GM13977 (cell line): ENCODE measurements at regions not wholly inside any gene's neighbourhood (a gene's known extent, or its start where the extent isn't known, plus 50 kb on each side); places are given as distances from the start of the nearest gene placed in this dataset.

Experiments used
- DNase-seq: peaks from one replicate; pipeline ENCODE4 v3.0.0; 2012; ENCODE audit warnings: low spot score
- in situ Hi-C: fragments of 300-500 bp; cut with MboI; formaldehyde crosslinking; loops from one replicate; pipeline ENCODE4 v1.12.0; 2022; ENCODE audit warnings: low sequenced_read_pairs, low pct_unique_long_range_greater_than_20kb, mixed read lengths, inconsistent platforms; ENCODE audit not compliant: unreplicated experiment
- TF ChIP-seq, protein P1 (sequence below): IDR thresholded peaks from 2 replicates; pipeline ENCODE4 v1.5.1; 2012; ENCODE audit warnings: mild to moderate bottlenecking, control low read depth; ENCODE audit not compliant: insufficient read depth; ENCODE audit errors: extremely low read depth, missing control alignments

DNA sequence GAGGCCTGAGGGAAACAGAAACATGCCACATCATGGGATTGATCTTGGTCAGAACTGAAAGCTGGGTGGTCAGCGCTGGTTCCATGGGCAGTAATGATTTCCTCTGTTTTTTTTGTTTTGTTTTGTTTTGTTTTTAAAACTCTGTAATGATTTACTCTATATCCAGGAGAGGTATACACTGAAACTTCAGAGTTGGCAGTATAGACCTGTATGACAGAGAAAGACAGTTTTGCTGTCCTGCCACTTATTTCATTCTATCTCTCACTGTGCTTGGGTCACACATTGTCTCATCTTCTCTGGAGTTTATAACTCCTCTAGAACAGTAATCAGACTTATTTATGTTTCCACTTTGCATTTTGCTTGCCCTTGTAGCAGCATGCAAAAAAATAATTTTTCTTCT, 105.1 kb upstream of the SLITRK1 start:
- in situ Hi-C loops, result no loop called here
- TF ChIP-seq, protein P1, sequence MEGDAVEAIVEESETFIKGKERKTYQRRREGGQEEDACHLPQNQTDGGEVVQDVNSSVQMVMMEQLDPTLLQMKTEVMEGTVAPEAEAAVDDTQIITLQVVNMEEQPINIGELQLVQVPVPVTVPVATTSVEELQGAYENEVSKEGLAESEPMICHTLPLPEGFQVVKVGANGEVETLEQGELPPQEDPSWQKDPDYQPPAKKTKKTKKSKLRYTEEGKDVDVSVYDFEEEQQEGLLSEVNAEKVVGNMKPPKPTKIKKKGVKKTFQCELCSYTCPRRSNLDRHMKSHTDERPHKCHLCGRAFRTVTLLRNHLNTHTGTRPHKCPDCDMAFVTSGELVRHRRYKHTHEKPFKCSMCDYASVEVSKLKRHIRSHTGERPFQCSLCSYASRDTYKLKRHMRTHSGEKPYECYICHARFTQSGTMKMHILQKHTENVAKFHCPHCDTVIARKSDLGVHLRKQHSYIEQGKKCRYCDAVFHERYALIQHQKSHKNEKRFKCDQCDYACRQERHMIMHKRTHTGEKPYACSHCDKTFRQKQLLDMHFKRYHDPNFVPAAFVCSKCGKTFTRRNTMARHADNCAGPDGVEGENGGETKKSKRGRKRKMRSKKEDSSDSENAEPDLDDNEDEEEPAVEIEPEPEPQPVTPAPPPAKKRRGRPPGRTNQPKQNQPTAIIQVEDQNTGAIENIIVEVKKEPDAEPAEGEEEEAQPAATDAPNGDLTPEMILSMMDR, result no peak

DNA sequence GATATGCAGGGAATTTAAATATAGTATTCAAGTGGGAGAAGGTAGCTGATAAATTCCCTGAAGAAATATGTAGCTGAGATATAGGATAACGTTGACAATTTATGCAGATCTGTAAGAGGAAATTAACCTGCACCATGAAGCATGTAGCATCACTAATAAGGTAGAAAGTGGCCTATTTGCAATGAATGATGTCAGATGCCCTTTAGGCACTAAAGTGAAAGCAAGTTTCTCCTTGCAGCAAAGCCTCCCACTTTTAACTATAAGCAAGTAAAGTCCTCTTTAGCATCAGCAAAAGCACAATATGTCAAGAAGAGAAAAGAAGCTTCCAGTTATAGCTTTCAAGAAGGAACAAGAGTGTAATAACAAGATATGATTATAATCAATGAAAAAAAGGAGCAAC, 102.5 kb upstream of the SLITRK1 start:
- in situ Hi-C loops, result no loop called here
- TF ChIP-seq, protein P1, result no peak

More for the DNA sequence above, 105.1 kb upstream of the SLITRK1 start:
- no peak for DNase-seq

DNA sequence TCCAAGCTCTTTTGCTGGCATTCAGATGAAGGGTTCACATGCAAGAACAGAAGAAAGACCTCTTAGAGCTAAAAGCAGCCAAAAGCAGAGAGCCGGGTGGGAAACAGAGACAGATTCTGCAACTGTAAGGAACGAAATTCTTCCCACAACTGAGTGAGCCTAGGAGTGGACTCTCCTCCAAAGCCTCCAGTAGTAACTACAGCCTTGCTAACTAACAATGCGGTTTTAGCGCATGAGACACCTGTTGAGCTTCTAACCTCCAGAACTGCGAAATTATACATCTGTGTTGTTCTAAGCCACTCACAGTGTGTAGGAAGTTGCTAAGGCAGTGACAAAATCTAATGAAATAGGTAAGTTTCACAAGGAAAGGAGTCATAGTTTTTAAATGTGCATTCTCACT, 98.1 kb upstream of the SLITRK1 start:
- in situ Hi-C loops, result no loop called here
- TF ChIP-seq, protein P1, result no peak
- no peak for DNase-seq

More for the DNA sequence above, 102.5 kb upstream of the SLITRK1 start:
- DNase-seq, result no peak

DNA sequence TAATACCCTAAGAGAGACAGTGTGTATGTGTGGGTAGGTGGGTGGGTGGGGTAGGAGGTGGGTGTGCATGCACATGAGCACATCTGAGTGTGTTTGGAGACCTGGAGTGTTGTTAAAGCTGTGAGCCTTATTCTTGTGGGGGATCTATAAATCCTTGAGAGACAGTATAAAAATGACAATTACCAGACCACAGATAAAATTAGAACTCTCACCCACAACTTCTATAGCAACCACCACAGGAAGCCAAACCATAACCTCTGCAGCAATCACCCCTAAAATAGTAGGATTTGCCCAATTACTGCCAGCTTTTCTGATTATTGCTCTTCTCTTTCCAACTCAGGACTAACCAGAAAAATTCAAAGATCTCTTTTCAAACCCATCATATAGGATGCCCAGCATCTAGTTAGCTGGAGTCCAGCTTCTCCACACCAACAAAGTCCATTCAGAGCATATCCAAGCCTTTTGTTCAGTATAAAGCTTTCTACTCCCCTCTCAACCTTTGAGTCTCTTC, 93.4 kb upstream of the SLITRK1 start:
- DNase-seq, result no peak
- in situ Hi-C loops, result no loop called here
- TF ChIP-seq, protein P1, result no peak

DNA sequence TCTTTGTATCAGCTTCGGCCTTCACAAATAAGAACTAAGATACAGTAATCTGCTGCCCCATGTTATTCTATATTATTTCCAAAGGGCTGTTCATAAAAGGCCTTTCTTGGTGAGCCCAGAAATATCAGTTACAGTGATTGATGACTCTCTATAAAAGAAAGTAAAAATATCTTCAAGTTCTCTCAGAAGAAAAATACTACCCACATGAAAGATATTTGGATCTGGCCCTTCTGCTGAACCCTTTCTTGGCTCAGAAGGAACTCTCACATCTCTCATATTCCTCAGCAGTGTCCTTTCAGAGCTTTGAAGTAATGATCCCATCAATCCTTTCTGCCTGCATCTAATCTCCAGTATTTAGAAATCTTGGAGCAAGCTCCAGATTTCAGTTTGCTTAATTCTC, 76.3 kb upstream of the SLITRK1 start:
- TF ChIP-seq, protein P1, result no peak
- in situ Hi-C loops, result no loop called here
- DNase-seq, result no peak

DNA sequence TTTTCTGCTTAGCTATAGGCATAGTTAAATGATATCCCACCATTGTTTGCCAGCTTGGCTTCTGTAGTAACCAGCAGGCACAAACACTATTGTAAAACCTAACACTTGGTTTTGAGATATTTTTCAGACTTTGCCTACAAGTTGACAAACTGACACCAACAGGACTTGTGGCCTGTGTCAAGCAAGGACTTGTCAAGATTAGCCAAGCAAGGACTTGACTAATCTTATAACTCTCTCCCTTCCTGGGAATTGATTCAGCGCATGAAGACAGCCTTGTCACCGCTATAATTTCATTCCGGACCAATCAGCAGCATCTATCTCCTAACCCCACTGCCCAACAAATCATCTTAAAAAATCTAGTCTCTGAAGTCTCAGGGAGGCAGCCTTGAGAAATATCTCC, 72.7 kb upstream of the SLITRK1 start:
- in situ Hi-C loops, result no loop called here

More for the DNA sequence above, 72.7 kb upstream of the SLITRK1 start:
- DNase-seq, result no peak
- TF ChIP-seq, protein P1, result no peak
